ENCODE measurements at regions not wholly inside any gene's neighbourhood (a gene's known extent, or its start where the extent isn't known, plus 50 kb on each side); places are given as distances from the start of the nearest gene placed in this dataset.

- H3K4me3 ChIP-seq (ENCODE audit: low read depth, low read length) = no peak overlapping the region
- TF ChIP-seq, protein P1, sequence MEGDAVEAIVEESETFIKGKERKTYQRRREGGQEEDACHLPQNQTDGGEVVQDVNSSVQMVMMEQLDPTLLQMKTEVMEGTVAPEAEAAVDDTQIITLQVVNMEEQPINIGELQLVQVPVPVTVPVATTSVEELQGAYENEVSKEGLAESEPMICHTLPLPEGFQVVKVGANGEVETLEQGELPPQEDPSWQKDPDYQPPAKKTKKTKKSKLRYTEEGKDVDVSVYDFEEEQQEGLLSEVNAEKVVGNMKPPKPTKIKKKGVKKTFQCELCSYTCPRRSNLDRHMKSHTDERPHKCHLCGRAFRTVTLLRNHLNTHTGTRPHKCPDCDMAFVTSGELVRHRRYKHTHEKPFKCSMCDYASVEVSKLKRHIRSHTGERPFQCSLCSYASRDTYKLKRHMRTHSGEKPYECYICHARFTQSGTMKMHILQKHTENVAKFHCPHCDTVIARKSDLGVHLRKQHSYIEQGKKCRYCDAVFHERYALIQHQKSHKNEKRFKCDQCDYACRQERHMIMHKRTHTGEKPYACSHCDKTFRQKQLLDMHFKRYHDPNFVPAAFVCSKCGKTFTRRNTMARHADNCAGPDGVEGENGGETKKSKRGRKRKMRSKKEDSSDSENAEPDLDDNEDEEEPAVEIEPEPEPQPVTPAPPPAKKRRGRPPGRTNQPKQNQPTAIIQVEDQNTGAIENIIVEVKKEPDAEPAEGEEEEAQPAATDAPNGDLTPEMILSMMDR (conservative IDR thresholded peaks at IDR 0.05; ENCODE audit: low read depth, low read length) = no peak
- DNase-seq (ENCODE audit: low read depth) = no peak
These were observed 420.6 kb upstream of the DAB1 start for GRCh38 chr1:57844382-57844980.

GRCh38 chr1:57843760-57844159 is 419.9 kb upstream of the DAB1 start:
- TF ChIP-seq, protein P1 (conservative IDR thresholded peaks at IDR 0.05; ENCODE audit: low read depth, low read length) = no peak
- peak; percentile 59 for DNase-seq (ENCODE audit: low read depth)
- no peak overlapping the region for H3K4me3 ChIP-seq (ENCODE audit: low read depth, low read length)

- TF ChIP-seq, protein P1 (conservative IDR thresholded peaks at IDR 0.05; ENCODE audit: low read depth, low read length) = no peak
- no peak overlapping the region for H3K4me3 ChIP-seq (ENCODE audit: low read depth, low read length)
- no peak for DNase-seq (ENCODE audit: low read depth)
These were observed 415.7 kb upstream of the DAB1 start for GRCh38 chr1:57839526-57839925.

DNA sequence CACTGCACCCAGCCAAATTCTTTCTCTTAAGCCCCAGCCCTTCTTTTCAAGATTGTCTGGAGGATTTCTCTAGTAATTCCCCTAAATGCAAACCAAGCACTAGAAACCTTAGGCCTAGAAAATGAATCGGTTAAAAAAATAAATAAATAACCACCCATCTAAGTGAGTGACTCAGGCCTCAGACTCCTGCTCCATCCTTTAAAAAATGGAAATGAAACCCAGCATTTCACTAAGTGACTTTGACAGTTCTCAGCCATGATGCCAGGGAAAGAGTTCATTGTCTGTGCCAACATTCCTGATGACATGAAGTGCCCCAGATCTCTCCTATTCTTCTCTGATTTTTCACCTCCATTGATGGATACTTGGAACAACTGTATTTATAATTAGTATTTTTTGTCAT is 415.2 kb upstream of the DAB1 start:
- TF ChIP-seq, protein P1 (conservative IDR thresholded peaks at IDR 0.05; ENCODE audit: low read depth, low read length) = no peak
- no peak overlapping the region for H3K4me3 ChIP-seq (ENCODE audit: low read depth, low read length)
- no peak for DNase-seq (ENCODE audit: low read depth)

- no peak overlapping the region for H3K4me3 ChIP-seq (ENCODE audit: low read depth, low read length)
- no peak for DNase-seq (ENCODE audit: low read depth)
- TF ChIP-seq, protein P1 (conservative IDR thresholded peaks at IDR 0.05; ENCODE audit: low read depth, low read length) = peak; percentile 11
These were observed 411.8 kb upstream of the DAB1 start for GRCh38 chr1:57835620-57836019.

DNA sequence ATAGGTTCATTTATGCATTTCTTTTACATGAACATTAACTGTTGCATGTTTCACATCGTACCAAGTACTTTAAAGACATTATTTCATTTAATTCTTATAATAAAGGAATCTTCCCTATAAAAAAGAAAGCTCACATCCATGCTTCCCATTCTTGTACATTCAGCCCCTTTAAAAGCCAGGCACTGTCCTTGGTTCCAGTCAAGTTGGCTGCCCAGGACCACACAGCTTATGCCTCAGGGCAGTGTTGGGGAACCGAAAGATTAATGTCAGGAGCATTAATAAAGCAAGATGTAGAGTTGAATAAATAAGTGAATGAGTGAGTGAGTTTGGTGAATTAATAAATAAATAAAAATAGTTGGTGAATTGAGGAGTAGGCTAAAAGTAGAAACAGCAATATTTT is 409.4 kb upstream of the DAB1 start:
- DNase-seq (ENCODE audit: low read depth) = no peak
- no peak overlapping the region for H3K4me3 ChIP-seq (ENCODE audit: low read depth, low read length)
- TF ChIP-seq, protein P1 (conservative IDR thresholded peaks at IDR 0.05; ENCODE audit: low read depth, low read length) = no peak

- TF ChIP-seq, protein P1 (conservative IDR thresholded peaks at IDR 0.05; ENCODE audit: low read depth, low read length) = no peak
- H3K4me3 ChIP-seq (ENCODE audit: low read depth, low read length) = no peak overlapping the region
- no peak for DNase-seq (ENCODE audit: low read depth)
These were observed 408.8 kb upstream of the DAB1 start for GRCh38 chr1:57832612-57833011.
